ENCODE measurements at regions not wholly inside any gene's neighbourhood (a gene's known extent, or its start where the extent isn't known, plus 50 kb on each side); places are given as distances from the start of the nearest gene placed in this dataset.

- TF ChIP-seq POLR2A (IDR thresholded peaks at IDR 0.05) (no peak), CTCF (IDR thresholded peaks at IDR 0.05) (no peak), EP300 (IDR thresholded peaks at IDR 0.05) (no peak)
- H3K4me1 ChIP-seq: no peaks in the 10 kb centered on the region
- H3K27me3 ChIP-seq: no peaks in the 10 kb centered on the region
- WGBS, 2 donors: 79% methylated on average over 3 of the region's 3 CpGs
- no peak overlapping the region for H3K27ac ChIP-seq
- H3K36me3 ChIP-seq: no peaks in the 10 kb centered on the region
- H3K9me3 ChIP-seq: no peaks in the 10 kb centered on the region
- DNase-seq (ENCODE audit: low spot score in 2 of 2): no peak
- H3K4me3 ChIP-seq: no peak overlapping the region
Measured at GRCh38 chr2:104102615-104103014, 751.3 kb upstream of the POU3F3 start.

GRCh38 chr2:104109356-104109755, 744.6 kb upstream of the POU3F3 start:
- Histone ChIP-seq H3K4me3 (no peak overlapping the region), H3K4me1 (no peaks in the 10 kb centered on the region), H3K27me3 (no peaks in the 10 kb centered on the region), H3K36me3 (no peaks in the 10 kb centered on the region), H3K9me3 (no peaks in the 10 kb centered on the region), H3K27ac (no peak overlapping the region)
- TF ChIP-seq POLR2A (IDR thresholded peaks at IDR 0.05) (no peak), CTCF (IDR thresholded peaks at IDR 0.05) (no peak), EP300 (IDR thresholded peaks at IDR 0.05) (no peak)
- no peak for DNase-seq (ENCODE audit: low spot score in 2 of 2)
- 75 to 80% methylated on average over 8 of the region's 8 CpGs for WGBS, 2 donors

GRCh38 chr2:104118889-104119288, 735.0 kb upstream of the POU3F3 start:
- TF ChIP-seq CTCF (IDR thresholded peaks at IDR 0.05) (no peak), POLR2A (IDR thresholded peaks at IDR 0.05) (no peak), EP300 (IDR thresholded peaks at IDR 0.05) (no peak)
- Histone ChIP-seq H3K4me3 (no peak overlapping the region), H3K27ac (no peak overlapping the region), H3K27me3 (no peaks in the 10 kb centered on the region), H3K4me1 (no peaks in the 10 kb centered on the region), H3K9me3 (no peaks in the 10 kb centered on the region), H3K36me3 (no peaks in the 10 kb centered on the region)
- no peak for DNase-seq (ENCODE audit: low spot score in 2 of 2)
- 84 to 89% methylated on average over 2 of the region's 2 CpGs for WGBS, 2 donors

- no peak for TF ChIP-seq EP300 (IDR thresholded peaks at IDR 0.05)
- no peak for TF ChIP-seq POLR2A (IDR thresholded peaks at IDR 0.05)
- no peak for TF ChIP-seq CTCF (IDR thresholded peaks at IDR 0.05)
- Histone ChIP-seq H3K4me3 (no peak overlapping the region), H3K27ac (no peak overlapping the region), H3K27me3 (no peaks in the 10 kb centered on the region), H3K9me3 (no peaks in the 10 kb centered on the region), H3K4me1 (no peaks in the 10 kb centered on the region), H3K36me3 (no peaks in the 10 kb centered on the region)
- whole genome bisulfite sequencing, 2 donors: 73 to 79% methylated on average over 4 of the region's 4 CpGs
- no peak for DNase-seq (ENCODE audit: low spot score in 2 of 2)
Measured at GRCh38 chr2:104120171-104120570, 733.7 kb upstream of the POU3F3 start.

- H3K36me3 ChIP-seq: no peaks in the 10 kb centered on the region
- DNase-seq (ENCODE audit: low spot score in 2 of 2): no peak
- H3K4me1 ChIP-seq: no peaks in the 10 kb centered on the region
- H3K4me3 ChIP-seq: no peak overlapping the region
- H3K27me3 ChIP-seq: no peaks in the 10 kb centered on the region
- TF ChIP-seq CTCF (IDR thresholded peaks at IDR 0.05) (no peak), POLR2A (IDR thresholded peaks at IDR 0.05) (no peak), EP300 (IDR thresholded peaks at IDR 0.05) (no peak)
- whole genome bisulfite sequencing, 2 donors: 70 to 71% methylated on average over 2 of the region's 2 CpGs
- H3K27ac ChIP-seq: no peak overlapping the region
- H3K9me3 ChIP-seq: no peaks in the 10 kb centered on the region
Measured at GRCh38 chr2:104125096-104125495, 728.8 kb upstream of the POU3F3 start.
